ENCODE measurements at regions not wholly inside any gene's neighbourhood (a gene's known extent, or its start where the extent isn't known, plus 50 kb on each side); places are given as distances from the start of the nearest gene placed in this dataset.

- H3K4me1 Mint-ChIP-seq (ENCODE audit: low read depth), result peaks cover 13% of the 10 kb centered on the region
- DNase-seq (ENCODE audit: low spot score), result no peak
- H3K36me3 Mint-ChIP-seq (ENCODE audit: low read depth), result peaks cover 2% of the 10 kb centered on the region
- H3K27me3 Mint-ChIP-seq (ENCODE audit: insufficient read depth), result no peaks in the 10 kb centered on the region
- no peaks in the 10 kb centered on the region for H3K9me3 Mint-ChIP-seq
- intact Hi-C loops (cut with micrococcal nuclease), result loop anchor here (5.0 kb wide), 1 partner anchor 44 kb away; no protein-coding TSS in a partner anchor
- H3K27ac Mint-ChIP-seq, result no peak overlapping the region
- no peak overlapping the region for H3K4me3 Mint-ChIP-seq
Observed at GRCh38 chr6:44046516-44047178, 80.6 kb downstream of the MRPL14 start.

DNA sequence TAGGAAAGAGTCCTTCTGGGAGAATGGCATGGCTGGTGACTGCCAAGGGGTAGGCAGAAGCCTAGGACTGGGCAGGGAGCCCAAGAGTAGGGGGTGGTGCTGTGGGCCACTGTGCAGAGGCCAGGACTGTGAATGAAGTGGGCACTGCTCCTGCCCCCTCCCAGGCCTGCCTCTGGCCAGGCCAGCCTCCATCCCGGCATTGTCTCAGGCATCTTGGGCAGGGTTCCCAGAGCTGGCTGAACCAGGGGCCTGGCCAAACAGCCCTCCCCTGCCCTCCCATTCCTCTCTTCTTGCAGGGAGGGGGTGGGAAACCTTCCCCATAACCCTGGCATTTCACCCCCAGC lies 81.6 kb downstream of the MRPL14 start:
- Mint-ChIP-seq H3K4me3 (no peak overlapping the region), H3K27ac (no peak overlapping the region), H3K4me1 (ENCODE audit: low read depth) (peaks cover 13% of the 10 kb centered on the region), H3K9me3 (no peaks in the 10 kb centered on the region), H3K27me3 (ENCODE audit: insufficient read depth) (no peaks in the 10 kb centered on the region), H3K36me3 (ENCODE audit: low read depth) (peaks cover 2% of the 10 kb centered on the region)
- no peak for DNase-seq (ENCODE audit: low spot score)
- intact Hi-C loops (cut with micrococcal nuclease), result loop anchor here (2.0 to 5.0 kb wide), 2 partner anchors 13 to 43 kb away; no protein-coding TSS in a partner anchor

DNA sequence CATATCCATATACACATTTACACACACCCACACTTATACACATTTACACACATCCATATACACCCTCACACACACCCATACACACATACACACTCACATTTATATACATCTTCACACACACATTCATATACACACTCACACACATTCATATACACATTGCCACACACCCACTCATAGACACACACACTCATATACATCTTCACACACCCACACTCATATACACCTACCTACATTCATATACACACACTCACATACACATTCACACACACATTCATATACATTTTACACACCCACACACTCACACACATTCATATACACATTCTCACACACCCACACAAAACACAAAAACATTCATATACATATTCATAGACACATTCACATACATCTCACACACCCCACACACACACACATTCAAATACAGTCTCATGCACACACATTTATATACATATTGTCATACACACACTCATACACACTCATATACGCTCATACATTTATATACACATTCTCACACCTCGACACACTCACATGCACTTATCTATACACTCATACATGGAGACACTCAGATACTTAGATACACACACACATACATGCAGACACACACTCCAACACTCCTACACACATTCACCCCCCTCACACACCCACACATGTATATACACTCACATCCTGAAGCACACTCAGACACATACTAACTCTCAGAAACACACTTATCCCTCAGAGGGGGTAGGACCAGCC lies 82.1 kb downstream of the MRPL14 start:
- no peaks in the 10 kb centered on the region for H3K27me3 Mint-ChIP-seq (ENCODE audit: insufficient read depth)

GRCh38 chr6:44044154-44044539 lies 83.1 kb downstream of the MRPL14 start:
- Mint-ChIP-seq H3K4me3 (no peak overlapping the region), H3K9me3 (no peaks in the 10 kb centered on the region), H3K27me3 (ENCODE audit: insufficient read depth) (no peaks in the 10 kb centered on the region), H3K27ac (no peak overlapping the region), H3K36me3 (ENCODE audit: low read depth) (peaks cover 2% of the 10 kb centered on the region), H3K4me1 (ENCODE audit: low read depth) (peaks cover 5% of the 10 kb centered on the region)
- no peak for DNase-seq (ENCODE audit: low spot score)
- intact Hi-C loops (cut with micrococcal nuclease), result loop anchor here (2.0 kb wide), 1 partner anchor 15 kb away; no protein-coding TSS in a partner anchor

More for the DNA sequence above, 82.1 kb downstream of the MRPL14 start:
- intact Hi-C loops (cut with micrococcal nuclease), result loop anchor here (2.0 to 5.0 kb wide), 2 partner anchors 14 to 43 kb away; no protein-coding TSS in a partner anchor
- H3K27ac Mint-ChIP-seq, result no peak overlapping the region
- H3K4me1 Mint-ChIP-seq (ENCODE audit: low read depth), result peaks cover 13% of the 10 kb centered on the region
- H3K9me3 Mint-ChIP-seq, result no peaks in the 10 kb centered on the region
- peaks cover 2% of the 10 kb centered on the region for H3K36me3 Mint-ChIP-seq (ENCODE audit: low read depth)
- DNase-seq (ENCODE audit: low spot score), result no peak
- no peak overlapping the region for H3K4me3 Mint-ChIP-seq

DNA sequence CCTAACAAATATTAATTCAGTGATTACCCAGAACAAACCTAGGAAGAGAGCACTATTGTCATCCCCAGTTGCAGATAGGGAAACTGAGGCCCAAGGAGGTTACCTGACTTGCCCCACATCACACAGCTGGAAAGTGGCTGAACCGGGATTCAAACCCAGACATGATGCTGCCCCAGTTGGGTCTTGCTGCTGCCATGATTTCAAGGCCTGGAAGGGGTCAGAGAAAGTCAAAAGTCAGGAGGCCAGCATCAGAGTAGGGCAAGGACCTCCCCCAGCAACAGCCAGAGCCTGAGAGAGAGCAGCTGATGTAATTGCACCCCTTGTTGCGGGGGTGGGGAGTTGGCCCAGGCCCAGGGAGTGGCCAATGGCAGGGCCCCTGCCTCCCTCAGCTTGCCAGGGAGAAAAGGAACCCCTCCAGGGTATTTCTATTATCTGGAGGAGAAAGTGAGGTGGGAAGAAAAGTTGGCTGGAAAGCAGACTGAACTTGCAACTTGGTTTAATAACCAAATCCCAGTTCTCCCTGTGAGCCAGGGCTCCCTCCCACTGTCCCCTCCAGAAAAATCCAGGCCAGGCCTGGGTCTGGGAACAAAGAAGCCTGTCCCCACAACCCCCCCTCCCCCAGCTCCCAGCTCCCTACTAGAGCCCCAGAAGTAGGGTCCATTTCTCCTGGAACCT lies 83.6 kb downstream of the MRPL14 start:
- peaks cover under 1% of the 10 kb centered on the region for H3K4me1 Mint-ChIP-seq (ENCODE audit: low read depth)
- H3K27me3 Mint-ChIP-seq (ENCODE audit: insufficient read depth), result no peaks in the 10 kb centered on the region
- no peak overlapping the region for H3K27ac Mint-ChIP-seq
- no peak for DNase-seq (ENCODE audit: low spot score)
- H3K36me3 Mint-ChIP-seq (ENCODE audit: low read depth), result no peaks in the 10 kb centered on the region
- intact Hi-C loops (cut with micrococcal nuclease), result loop anchor here (2.0 kb wide), 1 partner anchor 15 kb away; no protein-coding TSS in a partner anchor
- H3K4me3 Mint-ChIP-seq, result no peak overlapping the region
- no peaks in the 10 kb centered on the region for H3K9me3 Mint-ChIP-seq

GRCh38 chr6:44042989-44043478 lies 84.2 kb downstream of the MRPL14 start:
- no peak overlapping the region for H3K4me3 Mint-ChIP-seq
- DNase-seq (ENCODE audit: low spot score), result no peak
- no peaks in the 10 kb centered on the region for H3K27me3 Mint-ChIP-seq (ENCODE audit: insufficient read depth)
- no peaks in the 10 kb centered on the region for H3K4me1 Mint-ChIP-seq (ENCODE audit: low read depth)
- intact Hi-C loops (cut with micrococcal nuclease), result no loop called here
- no peaks in the 10 kb centered on the region for H3K36me3 Mint-ChIP-seq (ENCODE audit: low read depth)
- H3K27ac Mint-ChIP-seq, result no peak overlapping the region
- no peaks in the 10 kb centered on the region for H3K9me3 Mint-ChIP-seq

GRCh38 chr6:44042261-44042988 lies 84.8 kb downstream of the MRPL14 start:
- no peaks in the 10 kb centered on the region for H3K4me1 Mint-ChIP-seq (ENCODE audit: low read depth)
- no peaks in the 10 kb centered on the region for H3K27me3 Mint-ChIP-seq (ENCODE audit: insufficient read depth)
- H3K27ac Mint-ChIP-seq, result no peak overlapping the region
- intact Hi-C loops (cut with micrococcal nuclease), result no loop called here
- H3K4me3 Mint-ChIP-seq, result no peak overlapping the region
- DNase-seq (ENCODE audit: low spot score), result no peak
- no peaks in the 10 kb centered on the region for H3K36me3 Mint-ChIP-seq (ENCODE audit: low read depth)
- H3K9me3 Mint-ChIP-seq, result no peaks in the 10 kb centered on the region

GRCh38 chr6:44041461-44042260 lies 85.6 kb downstream of the MRPL14 start:
- no peak for DNase-seq (ENCODE audit: low spot score)
- intact Hi-C loops (cut with micrococcal nuclease), result no loop called here
- H3K4me1 Mint-ChIP-seq (ENCODE audit: low read depth), result no peaks in the 10 kb centered on the region
- no peaks in the 10 kb centered on the region for H3K36me3 Mint-ChIP-seq (ENCODE audit: low read depth)
- no peak overlapping the region for H3K27ac Mint-ChIP-seq
- no peaks in the 10 kb centered on the region for H3K9me3 Mint-ChIP-seq
- no peak overlapping the region for H3K4me3 Mint-ChIP-seq
- no peaks in the 10 kb centered on the region for H3K27me3 Mint-ChIP-seq (ENCODE audit: insufficient read depth)

DNA sequence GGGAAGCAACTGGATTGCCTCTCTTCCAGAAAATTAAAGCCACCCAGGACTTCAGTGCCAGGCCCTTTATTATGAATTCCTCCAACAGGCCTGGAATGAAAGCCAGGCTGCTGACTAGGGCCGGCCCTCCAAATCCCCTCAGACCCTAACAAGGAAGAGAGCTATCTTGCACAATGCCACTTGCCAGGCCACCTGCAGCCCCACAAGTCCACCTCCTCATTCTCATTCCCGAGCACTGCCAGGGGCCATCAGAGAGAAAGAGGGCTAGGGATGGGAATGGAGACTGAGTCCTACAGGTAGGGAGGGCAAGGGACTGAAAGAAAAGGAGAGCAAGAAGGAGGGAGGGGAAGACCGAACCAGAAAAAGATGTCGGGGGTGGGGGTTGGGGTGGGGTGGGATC lies 86.5 kb downstream of the MRPL14 start:
- no peak overlapping the region for H3K4me3 Mint-ChIP-seq
- DNase-seq (ENCODE audit: low spot score), result no peak
- peaks cover 2% of the 10 kb centered on the region for H3K4me1 Mint-ChIP-seq (ENCODE audit: low read depth)
- H3K27me3 Mint-ChIP-seq (ENCODE audit: insufficient read depth), result peaks cover 3% of the 10 kb centered on the region
- H3K27ac Mint-ChIP-seq, result no peak overlapping the region
- no peaks in the 10 kb centered on the region for H3K36me3 Mint-ChIP-seq (ENCODE audit: low read depth)
- H3K9me3 Mint-ChIP-seq, result no peaks in the 10 kb centered on the region
- intact Hi-C loops (cut with micrococcal nuclease), result no loop called here

- no peak for DNase-seq (ENCODE audit: low spot score)
- Mint-ChIP-seq H3K36me3 (ENCODE audit: low read depth) (no peaks in the 10 kb centered on the region), H3K4me3 (no peak overlapping the region)
Observed at GRCh38 chr6:44039839-44040350, 87.4 kb downstream of the MRPL14 start.

GRCh38 chr6:44039191-44039719 lies 88.0 kb downstream of the MRPL14 start:
- Mint-ChIP-seq H3K36me3 (ENCODE audit: low read depth) (no peaks in the 10 kb centered on the region), H3K4me3 (no peak overlapping the region), H3K9me3 (no peaks in the 10 kb centered on the region), H3K27me3 (ENCODE audit: insufficient read depth) (peaks cover 3% of the 10 kb centered on the region), H3K27ac (no peak overlapping the region), H3K4me1 (ENCODE audit: low read depth) (peaks cover 12% of the 10 kb centered on the region)
- intact Hi-C loops (cut with micrococcal nuclease), result no loop called here
- no peak for DNase-seq (ENCODE audit: low spot score)

More at GRCh38 chr6:44039839-44040350, 87.4 kb downstream of the MRPL14 start:
- Mint-ChIP-seq H3K27me3 (ENCODE audit: insufficient read depth) (peaks cover 3% of the 10 kb centered on the region), H3K4me1 (ENCODE audit: low read depth) (peaks cover 9% of the 10 kb centered on the region), H3K27ac (no peak overlapping the region), H3K9me3 (no peaks in the 10 kb centered on the region)
- intact Hi-C loops (cut with micrococcal nuclease), result no loop called here

Data from activated T-helper 1 cell treated with anti-CD3 and anti-CD28 coated beads, Interleukin-12 subunit alpha, Interleukin-12 subunit beta, Interleukin-2, Interleukin-4 antibody, amounts not matched to agents 30 ng/mL and 10 ng/mL and 1 ng/mL, durations not matched to agents 14 hours and 24 hours and 36 hours (primary cell).